Neural progenitor cell (in vitro differentiated cells): ENCODE measurements at regions not wholly inside any gene's neighbourhood (a gene's known extent, or its start where the extent isn't known, plus 50 kb on each side); places are given as distances from the start of the nearest gene placed in this dataset.

Experiments used
- EZH2 ChIP-seq: fragments of 200-600 bp; sonication (generic); IDR thresholded peaks from 2 replicates; pipeline ENCODE4 v1.6.1; 2017; ENCODE audit warnings: antibody characterized with exemption, mild to moderate bottlenecking, moderate library complexity
- TF ChIP-seq, protein P1 (sequence below): fragments of 200-600 bp; sonication (generic); IDR thresholded peaks from 2 replicates; pipeline ENCODE4 v1.5.1; 2017; ENCODE audit warnings: antibody characterized with exemption, mild to moderate bottlenecking

DNA sequence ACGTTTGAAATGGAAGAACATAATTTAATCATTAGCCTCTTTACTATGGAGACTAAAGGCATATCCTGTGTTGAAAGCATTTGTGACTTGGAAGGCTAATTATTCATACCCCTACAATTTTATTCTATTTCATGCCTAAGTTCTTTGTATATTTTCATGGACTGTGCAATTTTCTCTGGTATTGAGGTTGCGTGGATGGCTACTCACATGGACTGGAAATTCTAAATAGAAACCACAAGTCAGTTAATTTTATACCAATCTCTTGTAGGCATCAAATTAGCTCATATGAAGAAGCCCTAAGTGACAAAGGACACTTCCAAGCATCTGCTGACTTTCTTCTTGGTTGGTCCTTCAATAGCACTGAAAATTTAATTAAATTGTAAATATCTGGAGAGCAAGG, 1353.5 kb downstream of the ROBO1 start:
- TF ChIP-seq, protein P1, sequence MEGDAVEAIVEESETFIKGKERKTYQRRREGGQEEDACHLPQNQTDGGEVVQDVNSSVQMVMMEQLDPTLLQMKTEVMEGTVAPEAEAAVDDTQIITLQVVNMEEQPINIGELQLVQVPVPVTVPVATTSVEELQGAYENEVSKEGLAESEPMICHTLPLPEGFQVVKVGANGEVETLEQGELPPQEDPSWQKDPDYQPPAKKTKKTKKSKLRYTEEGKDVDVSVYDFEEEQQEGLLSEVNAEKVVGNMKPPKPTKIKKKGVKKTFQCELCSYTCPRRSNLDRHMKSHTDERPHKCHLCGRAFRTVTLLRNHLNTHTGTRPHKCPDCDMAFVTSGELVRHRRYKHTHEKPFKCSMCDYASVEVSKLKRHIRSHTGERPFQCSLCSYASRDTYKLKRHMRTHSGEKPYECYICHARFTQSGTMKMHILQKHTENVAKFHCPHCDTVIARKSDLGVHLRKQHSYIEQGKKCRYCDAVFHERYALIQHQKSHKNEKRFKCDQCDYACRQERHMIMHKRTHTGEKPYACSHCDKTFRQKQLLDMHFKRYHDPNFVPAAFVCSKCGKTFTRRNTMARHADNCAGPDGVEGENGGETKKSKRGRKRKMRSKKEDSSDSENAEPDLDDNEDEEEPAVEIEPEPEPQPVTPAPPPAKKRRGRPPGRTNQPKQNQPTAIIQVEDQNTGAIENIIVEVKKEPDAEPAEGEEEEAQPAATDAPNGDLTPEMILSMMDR = no peak
- TF ChIP-seq EZH2 = no peak
